ENCODE measurements at regions not wholly inside any gene's neighbourhood (a gene's known extent, or its start where the extent isn't known, plus 50 kb on each side); places are given as distances from the start of the nearest gene placed in this dataset.

DNA sequence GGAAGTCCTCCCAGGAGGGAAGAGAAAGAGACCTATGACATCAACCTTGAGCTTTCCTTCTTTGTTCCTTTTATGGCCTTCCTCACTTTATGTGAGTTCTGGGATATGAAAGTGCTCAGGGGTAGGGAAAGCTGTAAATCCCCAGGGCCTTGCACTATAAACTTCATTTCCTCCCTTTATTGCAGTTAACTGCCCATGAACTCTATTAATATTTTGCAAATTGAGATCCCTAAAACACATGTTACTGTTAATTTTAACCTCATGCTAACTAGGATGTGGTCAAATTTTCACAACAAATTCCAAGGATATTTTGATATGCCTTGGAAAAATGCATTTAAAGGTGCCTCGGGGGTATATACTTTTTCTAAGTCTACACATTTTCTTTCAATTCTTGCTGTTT lies 359.9 kb downstream of the OSR1 start:
- TF ChIP-seq, protein P1, sequence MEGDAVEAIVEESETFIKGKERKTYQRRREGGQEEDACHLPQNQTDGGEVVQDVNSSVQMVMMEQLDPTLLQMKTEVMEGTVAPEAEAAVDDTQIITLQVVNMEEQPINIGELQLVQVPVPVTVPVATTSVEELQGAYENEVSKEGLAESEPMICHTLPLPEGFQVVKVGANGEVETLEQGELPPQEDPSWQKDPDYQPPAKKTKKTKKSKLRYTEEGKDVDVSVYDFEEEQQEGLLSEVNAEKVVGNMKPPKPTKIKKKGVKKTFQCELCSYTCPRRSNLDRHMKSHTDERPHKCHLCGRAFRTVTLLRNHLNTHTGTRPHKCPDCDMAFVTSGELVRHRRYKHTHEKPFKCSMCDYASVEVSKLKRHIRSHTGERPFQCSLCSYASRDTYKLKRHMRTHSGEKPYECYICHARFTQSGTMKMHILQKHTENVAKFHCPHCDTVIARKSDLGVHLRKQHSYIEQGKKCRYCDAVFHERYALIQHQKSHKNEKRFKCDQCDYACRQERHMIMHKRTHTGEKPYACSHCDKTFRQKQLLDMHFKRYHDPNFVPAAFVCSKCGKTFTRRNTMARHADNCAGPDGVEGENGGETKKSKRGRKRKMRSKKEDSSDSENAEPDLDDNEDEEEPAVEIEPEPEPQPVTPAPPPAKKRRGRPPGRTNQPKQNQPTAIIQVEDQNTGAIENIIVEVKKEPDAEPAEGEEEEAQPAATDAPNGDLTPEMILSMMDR (IDR thresholded peaks at IDR 0.05), result no peak
- TF ChIP-seq POLR2AphosphoS5 (IDR thresholded peaks at IDR 0.05; ENCODE audit: insufficient read depth in 1 of 2, low read depth in 1 of 2) (no peak), POLR2A (IDR thresholded peaks at IDR 0.05) (no peak)

Measured in vagina (tissue), 2 donors.